WI38 (cell line): ENCODE measurements at regions not wholly inside any gene's neighbourhood (a gene's known extent, or its start where the extent isn't known, plus 50 kb on each side); places are given as distances from the start of the nearest gene placed in this dataset.

ENCODE experiments used
- H3K4me3 ChIP-seq: 2 replicates; pipeline ENCODE4 v1.5.1; 2011; ENCODE audit warnings: low read depth, mild to moderate bottlenecking, control low read depth, low read length
- TF ChIP-seq, protein P1 (sequence below): IDR thresholded peaks from 2 replicates; pipeline ENCODE4 v1.5.1; 2012; ENCODE audit warnings: low read depth, mild to moderate bottlenecking, control low read depth, low read length

DNA sequence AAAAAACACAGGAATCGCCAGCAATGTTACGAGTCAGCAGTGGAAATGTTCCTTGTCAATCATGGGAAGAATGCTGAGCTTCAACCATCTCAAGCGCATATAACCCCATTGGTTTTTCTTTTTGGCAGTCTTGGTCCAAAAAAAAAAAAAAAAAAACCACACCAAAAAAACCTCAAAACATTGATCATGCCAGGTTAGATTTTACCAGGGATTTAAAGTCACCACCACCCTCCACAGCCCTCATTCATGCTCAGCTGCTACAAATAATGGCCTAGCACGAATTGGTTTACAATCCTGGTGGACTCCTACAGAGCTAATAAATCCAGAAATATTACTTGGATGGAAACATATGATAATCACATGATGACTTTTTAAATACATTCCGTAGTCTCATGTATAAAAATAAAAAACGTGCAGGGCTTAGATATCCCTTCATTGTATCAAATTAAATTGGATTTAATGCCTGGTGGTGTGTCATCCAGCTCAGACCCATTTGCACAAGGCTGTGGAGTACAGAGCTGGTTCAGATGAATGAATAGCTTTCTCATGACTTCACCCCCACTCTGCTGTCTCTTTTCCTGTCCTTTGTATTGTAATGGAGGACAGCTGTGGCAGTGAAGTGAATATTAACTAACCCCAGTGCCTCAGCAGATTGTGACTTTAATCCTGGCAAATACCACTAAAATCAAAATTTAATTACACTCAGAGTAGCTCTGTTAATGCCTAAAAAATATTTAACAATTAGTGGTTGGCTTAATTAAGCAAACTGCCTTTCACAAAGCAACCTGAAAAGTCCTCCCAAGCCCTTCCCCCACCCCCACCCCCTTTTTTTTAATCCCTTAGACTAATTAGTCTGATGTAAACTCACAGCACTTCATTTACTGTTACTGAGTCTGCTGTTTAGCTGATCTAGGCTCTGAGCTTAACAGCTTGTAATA, 626.5 kb upstream of the ZNF608 start:
- TF ChIP-seq, protein P1, sequence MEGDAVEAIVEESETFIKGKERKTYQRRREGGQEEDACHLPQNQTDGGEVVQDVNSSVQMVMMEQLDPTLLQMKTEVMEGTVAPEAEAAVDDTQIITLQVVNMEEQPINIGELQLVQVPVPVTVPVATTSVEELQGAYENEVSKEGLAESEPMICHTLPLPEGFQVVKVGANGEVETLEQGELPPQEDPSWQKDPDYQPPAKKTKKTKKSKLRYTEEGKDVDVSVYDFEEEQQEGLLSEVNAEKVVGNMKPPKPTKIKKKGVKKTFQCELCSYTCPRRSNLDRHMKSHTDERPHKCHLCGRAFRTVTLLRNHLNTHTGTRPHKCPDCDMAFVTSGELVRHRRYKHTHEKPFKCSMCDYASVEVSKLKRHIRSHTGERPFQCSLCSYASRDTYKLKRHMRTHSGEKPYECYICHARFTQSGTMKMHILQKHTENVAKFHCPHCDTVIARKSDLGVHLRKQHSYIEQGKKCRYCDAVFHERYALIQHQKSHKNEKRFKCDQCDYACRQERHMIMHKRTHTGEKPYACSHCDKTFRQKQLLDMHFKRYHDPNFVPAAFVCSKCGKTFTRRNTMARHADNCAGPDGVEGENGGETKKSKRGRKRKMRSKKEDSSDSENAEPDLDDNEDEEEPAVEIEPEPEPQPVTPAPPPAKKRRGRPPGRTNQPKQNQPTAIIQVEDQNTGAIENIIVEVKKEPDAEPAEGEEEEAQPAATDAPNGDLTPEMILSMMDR, result no peak
- no peak overlapping the region for H3K4me3 ChIP-seq

DNA sequence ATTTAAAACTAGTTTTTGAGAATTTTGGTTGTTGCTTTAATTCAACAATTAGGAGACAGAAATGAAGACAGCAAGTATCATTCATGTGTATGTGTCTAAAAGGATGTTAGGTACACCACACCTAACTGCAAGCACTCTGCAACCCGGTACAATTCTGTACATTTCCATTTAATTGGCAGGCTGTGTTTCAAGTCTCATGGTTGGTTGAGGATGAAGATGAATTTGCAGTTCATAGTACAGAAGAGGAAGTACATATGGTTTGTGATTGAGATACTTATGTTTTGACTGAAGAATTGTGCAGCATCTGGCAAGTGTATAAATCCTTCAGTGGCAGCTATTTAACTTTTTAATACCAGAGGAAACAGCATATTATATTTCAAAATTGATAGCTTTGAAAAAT, 628.7 kb upstream of the ZNF608 start:
- TF ChIP-seq, protein P1, result no peak
- no peak overlapping the region for H3K4me3 ChIP-seq

DNA sequence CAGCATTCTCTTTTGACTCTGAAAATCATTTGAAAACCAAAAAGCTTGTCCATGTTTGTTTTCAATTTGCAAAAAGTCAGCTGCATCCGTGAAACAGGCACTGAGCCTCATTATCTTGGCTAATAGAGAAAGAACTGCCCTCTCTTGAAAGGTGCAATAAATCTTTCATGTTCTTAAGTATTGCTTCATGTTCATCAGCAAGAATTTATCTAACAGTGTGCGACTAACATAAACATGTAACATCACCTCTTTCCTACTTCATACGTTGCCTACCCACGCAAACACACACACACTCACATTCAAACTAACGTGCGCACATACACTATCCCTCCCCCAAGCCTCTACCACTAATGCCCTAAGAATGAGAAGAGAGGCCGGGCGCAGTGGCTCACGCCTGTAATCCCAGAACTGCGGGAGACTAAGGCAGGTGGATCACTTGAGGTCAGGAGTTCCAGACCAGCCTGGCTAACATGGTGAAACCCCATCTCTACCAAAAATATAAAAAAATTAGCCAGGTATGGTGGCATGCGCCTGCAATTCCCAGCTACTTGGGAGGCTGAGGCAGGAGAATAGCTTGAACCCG, 629.7 kb upstream of the ZNF608 start:
- TF ChIP-seq, protein P1, result no peak
- H3K4me3 ChIP-seq, result no peak overlapping the region

DNA sequence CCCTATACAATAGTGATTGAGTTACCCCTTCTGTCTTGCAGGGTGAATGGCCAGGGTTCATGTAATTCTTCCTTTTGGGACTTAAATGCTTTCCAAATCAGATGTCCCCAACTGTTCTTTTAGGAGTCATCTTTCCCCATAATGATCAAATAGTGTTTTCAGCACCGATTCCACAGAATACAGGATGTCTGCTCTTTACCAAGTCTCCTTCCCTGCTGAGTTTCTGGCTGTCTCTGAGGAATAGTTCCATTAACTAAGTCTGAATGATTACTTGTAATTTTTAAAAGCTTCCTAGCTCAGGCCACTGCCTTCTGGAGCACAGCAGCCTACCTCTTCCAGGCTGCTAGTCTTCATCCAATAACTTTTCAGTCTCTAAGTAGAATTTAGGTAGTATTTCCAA, 630.7 kb upstream of the ZNF608 start:
- TF ChIP-seq, protein P1, result no peak
- H3K4me3 ChIP-seq, result no peak overlapping the region

DNA sequence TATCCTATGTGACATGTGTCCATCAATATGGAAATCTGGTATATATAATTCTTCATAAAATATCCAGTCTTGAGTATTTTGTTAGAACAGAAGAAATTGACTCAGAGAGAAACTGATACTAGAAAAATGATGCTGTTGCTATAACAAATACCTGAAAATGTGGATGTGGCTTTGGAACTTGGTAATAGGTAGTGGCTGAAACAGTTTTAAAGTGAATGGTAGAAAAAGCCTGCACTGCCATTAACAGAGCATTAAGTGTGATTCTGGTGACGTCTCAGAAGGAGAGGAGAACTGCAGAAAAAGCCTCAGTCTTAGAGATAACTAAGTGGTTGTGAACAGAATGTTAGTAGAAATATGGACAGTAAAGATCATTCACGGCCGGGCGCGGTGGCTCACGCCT, 634.9 kb upstream of the ZNF608 start:
- no peak overlapping the region for H3K4me3 ChIP-seq
- TF ChIP-seq, protein P1, result no peak

DNA sequence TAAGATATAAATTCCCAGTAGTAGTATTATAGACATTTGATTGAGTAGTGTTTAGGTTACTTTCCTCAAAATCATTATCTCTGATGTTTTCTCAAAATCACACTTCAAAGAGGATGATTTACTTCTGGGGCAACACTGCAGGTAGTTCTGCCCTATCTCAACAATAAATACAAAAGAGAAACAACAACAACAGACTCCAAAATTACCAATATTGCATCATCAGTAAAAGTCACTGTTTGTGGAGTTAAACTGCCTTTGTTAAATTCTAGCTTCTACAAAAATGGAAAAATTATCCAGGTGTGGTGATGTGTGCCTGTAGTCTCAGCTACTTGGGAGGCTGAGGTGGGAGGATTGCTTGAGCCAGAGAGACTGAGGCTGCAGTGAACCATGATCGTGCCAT, 637.6 kb upstream of the ZNF608 start:
- TF ChIP-seq, protein P1, result no peak
- no peak overlapping the region for H3K4me3 ChIP-seq

DNA sequence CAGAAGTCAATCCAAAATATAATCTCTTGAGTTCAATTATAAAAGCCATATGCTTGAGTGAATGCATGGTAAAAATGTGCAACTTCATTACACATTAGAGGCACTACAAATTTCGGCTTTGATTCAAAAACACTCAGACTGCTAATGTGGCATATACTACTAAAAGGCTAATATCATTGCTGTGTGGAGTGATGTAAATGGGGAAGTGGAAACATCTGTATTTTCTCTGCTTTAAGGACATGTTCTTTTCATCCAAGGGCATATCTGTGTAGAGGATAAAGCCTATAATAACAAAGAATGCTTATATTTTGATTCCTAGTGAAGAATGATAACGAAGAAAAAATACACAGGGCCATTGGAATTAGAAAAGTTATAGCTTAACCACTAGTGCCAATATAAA, 643.9 kb upstream of the ZNF608 start:
- TF ChIP-seq, protein P1, result no peak
- H3K4me3 ChIP-seq, result no peak overlapping the region
